Tibial nerve (tissue), 4 donors: ENCODE measurements at regions not wholly inside any gene's neighbourhood (a gene's known extent, or its start where the extent isn't known, plus 50 kb on each side); places are given as distances from the start of the nearest gene placed in this dataset.

Source experiments
- DNase-seq, 2 donors: peaks; one replicate each; pipeline ENCODE4 v3.0.0-alpha.2; 2019; ENCODE audit warnings: low spot score in 2 of 2
- H3K27ac ChIP-seq, 4 donors: fragments of 200-600 bp; sonication (generic) in 3 of 4; one replicate each; pipeline ENCODE4 v1.5.1; 2017 to 2019; ENCODE audit warnings: mild to moderate bottlenecking in 1 of 4
- H3K27me3 ChIP-seq, 2 donors: fragments of 200-600 bp; sonication (generic) in 1 of 2; one replicate each; pipeline versions ENCODE4 v1.5.1 to v1.6.0; 2017 to 2019
- H3K36me3 ChIP-seq, 3 donors: fragments of 200-600 bp; sonication (generic); one replicate each; pipeline ENCODE4 v1.5.1; 2018 to 2019
- H3K4me1 ChIP-seq, 4 donors: fragments of 200-600 bp; sonication (generic) in 3 of 4; one replicate each; pipeline ENCODE4 v1.5.1; 2017 to 2019
- H3K4me3 ChIP-seq, 4 donors: fragments of 200-600 bp; sonication (generic) in 3 of 4; one replicate each; pipeline ENCODE4 v1.5.1; 2017 to 2019; ENCODE audit warnings: mild to moderate bottlenecking in 1 of 4, moderate library complexity in 1 of 4
- H3K9me3 ChIP-seq, 4 donors: fragments of 200-600 bp; sonication (generic) in 3 of 4; one replicate each; pipeline ENCODE4 v1.5.1; 2017 to 2019
- CTCF ChIP-seq, 5 experiments: fragments of 200-600 bp in 3 of 5; fragments of 450-650 bp in 2 of 5; sonication (generic) in 3 of 5; IDR thresholded peaks; one replicate each; pipeline ENCODE4 v1.5.1; 2016 to 2019; ENCODE audit warnings: antibody characterized with exemption in 5 of 5, mild to moderate bottlenecking in 3 of 5, moderate library complexity in 2 of 5
- EP300 ChIP-seq, 2 donors: sonication (generic); formaldehyde crosslinking; IDR thresholded peaks; one replicate each; pipeline ENCODE4 v1.6.1; 2017; ENCODE audit warnings: antibody characterized with exemption in 2 of 2, mild to moderate bottlenecking in 1 of 2
- POLR2A ChIP-seq, 2 donors: fragments of 450-650 bp; IDR thresholded peaks; one replicate each; pipeline ENCODE4 v1.6.1; 2017; ENCODE audit warnings: antibody characterized with exemption in 2 of 2, mild to moderate bottlenecking in 2 of 2, moderate library complexity in 2 of 2
- WGBS, 2 donors: methylation state at CpG; one replicate each; pipeline ENCODE4 v1.1.5; 2018; 5-methylcytosine and 5-hydroxymethylcytosine counted together

GRCh38 chr17:13977837-13978236 lies 91.5 kb upstream of the COX10 start:
- Histone ChIP-seq H3K27ac (no peak overlapping the region), H3K9me3 (no peaks in the 10 kb centered on the region), H3K36me3 (peaks cover 0 to 5% (median 0%) of the 10 kb centered on the region in 3 donors), H3K4me3 (no peak overlapping the region), H3K27me3 (no peaks in the 10 kb centered on the region), H3K4me1 (no peaks in the 10 kb centered on the region)
- WGBS, 2 donors, result 79 to 94% methylated on average over 1 of the region's 1 CpG
- TF ChIP-seq CTCF (IDR thresholded peaks at IDR 0.05), result no peak
- TF ChIP-seq EP300 (IDR thresholded peaks at IDR 0.05), result no peak
- no peak for TF ChIP-seq POLR2A (IDR thresholded peaks at IDR 0.05)
- no peak for DNase-seq

GRCh38 chr17:13978478-13978877 lies 90.8 kb upstream of the COX10 start:
- Histone ChIP-seq H3K27me3 (no peaks in the 10 kb centered on the region), H3K36me3 (peaks cover 0 to 5% (median 0%) of the 10 kb centered on the region in 3 donors), H3K9me3 (no peaks in the 10 kb centered on the region), H3K4me1 (no peaks in the 10 kb centered on the region), H3K4me3 (no peak overlapping the region), H3K27ac (no peak overlapping the region)
- DNase-seq, result no peak
- WGBS, 2 donors, result 93 to 94% methylated on average over 1 of the region's 1 CpG
- TF ChIP-seq POLR2A (IDR thresholded peaks at IDR 0.05) (no peak), EP300 (IDR thresholded peaks at IDR 0.05) (no peak), CTCF (IDR thresholded peaks at IDR 0.05) (no peak)

- Histone ChIP-seq H3K9me3 (no peaks in the 10 kb centered on the region), H3K4me3 (no peak overlapping the region), H3K27ac (no peak overlapping the region), H3K36me3 (peaks cover 0 to 5% (median 0%) of the 10 kb centered on the region in 3 donors), H3K4me1 (no peaks in the 10 kb centered on the region), H3K27me3 (no peaks in the 10 kb centered on the region)
- TF ChIP-seq EP300 (IDR thresholded peaks at IDR 0.05), result no peak
- TF ChIP-seq POLR2A (IDR thresholded peaks at IDR 0.05), result no peak
- no peak for TF ChIP-seq CTCF (IDR thresholded peaks at IDR 0.05)
- DNase-seq, result no peak
- 50 to 58% methylated on average over 3 of the region's 3 CpGs for WGBS, 2 donors
Measured at GRCh38 chr17:13981881-13982280, 87.4 kb upstream of the COX10 start.

- H3K36me3 ChIP-seq, result peaks cover 0 to 5% (median 0%) of the 10 kb centered on the region in 3 donors
- H3K4me1 ChIP-seq, result no peaks in the 10 kb centered on the region
- H3K4me3 ChIP-seq, result no peak overlapping the region
- H3K27ac ChIP-seq, result no peak overlapping the region
- DNase-seq, result no peak
- H3K9me3 ChIP-seq, result no peaks in the 10 kb centered on the region
- no peak for TF ChIP-seq POLR2A (IDR thresholded peaks at IDR 0.05)
- no peak for TF ChIP-seq EP300 (IDR thresholded peaks at IDR 0.05)
- no peak for TF ChIP-seq CTCF (IDR thresholded peaks at IDR 0.05)
- no peaks in the 10 kb centered on the region for H3K27me3 ChIP-seq
- 51 to 69% methylated on average over 6 of the region's 6 CpGs for WGBS, 2 donors
Measured at GRCh38 chr17:13984956-13985355, 84.3 kb upstream of the COX10 start.

- peaks cover 0 to 1% (median 0%) of the 10 kb centered on the region in 3 donors for H3K36me3 ChIP-seq
- WGBS, 2 donors, result 61 to 70% methylated on average over 4 of the region's 4 CpGs
- no peaks in the 10 kb centered on the region for H3K4me1 ChIP-seq
- H3K27me3 ChIP-seq, result no peaks in the 10 kb centered on the region
- no peak overlapping the region for H3K4me3 ChIP-seq
- TF ChIP-seq EP300 (IDR thresholded peaks at IDR 0.05) (no peak), POLR2A (IDR thresholded peaks at IDR 0.05) (no peak), CTCF (IDR thresholded peaks at IDR 0.05) (no peak)
- DNase-seq, result no peak
- no peak overlapping the region for H3K27ac ChIP-seq
- H3K9me3 ChIP-seq, result no peaks in the 10 kb centered on the region
Measured at GRCh38 chr17:13986855-13987254, 82.4 kb upstream of the COX10 start.
